ENCODE measurements at regions not wholly inside any gene's neighbourhood (a gene's known extent, or its start where the extent isn't known, plus 50 kb on each side); places are given as distances from the start of the nearest gene placed in this dataset.

DNA sequence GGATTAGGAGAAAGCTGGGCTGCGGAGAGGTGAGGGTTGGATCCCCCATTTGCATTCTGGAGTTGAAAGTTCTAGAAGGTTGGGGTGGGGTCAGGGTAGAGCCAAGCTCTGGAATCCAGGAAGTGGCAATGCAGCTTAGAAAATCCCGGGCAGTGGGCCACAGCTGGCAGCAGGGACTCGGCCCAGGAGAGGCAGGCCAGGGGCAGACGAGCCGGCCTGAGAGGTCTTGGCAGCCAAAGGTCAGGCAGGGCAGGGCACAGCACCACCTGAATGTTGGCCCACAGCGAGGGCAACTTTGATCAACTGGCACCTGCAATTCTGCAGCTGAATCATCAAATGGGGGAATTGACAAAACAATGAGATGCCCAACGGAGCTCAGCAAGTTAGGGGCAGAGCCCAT is 139.2 kb downstream of the INHBB start:
- Histone ChIP-seq H2BK20ac (ENCODE audit: low read depth, low read length, poor library complexity, severe bottlenecking) (no peak overlapping the region), H2BK120ac (ENCODE audit: low read depth, low read length, poor library complexity, severe bottlenecking) (no peak overlapping the region), H3T11ph (ENCODE audit: low read length) (no peak overlapping the region), H4K8ac (replicated peaks; ENCODE audit: insufficient read length, low read depth, low read length) (no peak overlapping the region), H3K9me3 (ENCODE audit: control insufficient read depth, low read depth, low read length) (no peaks in the 10 kb centered on the region), H3K23ac (ENCODE audit: insufficient read length, low read depth, low read length) (no peak overlapping the region), H2AK5ac (ENCODE audit: insufficient read length, low read length) (no peak overlapping the region), H3K23me2 (ENCODE audit: insufficient read length, low read depth, low read length, poor library complexity, severe bottlenecking) (no peaks in the 10 kb centered on the region), H3K9ac (ENCODE audit: extremely low read depth, insufficient read length, low read length) (no peak overlapping the region), H3K4me1 (ENCODE audit: insufficient read depth, low read length) (no peaks in the 10 kb centered on the region), H4K20me1 (ENCODE audit: control insufficient read depth, insufficient read depth, insufficient read length) (no peaks in the 10 kb centered on the region), H3K56ac (ENCODE audit: insufficient read length, low read depth, low read length) (no peak overlapping the region), H3K4me2 (ENCODE audit: insufficient read depth, insufficient read length, low read length) (no peak overlapping the region), H3K27me3 (ENCODE audit: insufficient read depth, low read length) (no peaks in the 10 kb centered on the region; the same call in 1 of the 2 replicates), H2BK15ac (ENCODE audit: low read depth, low read length) (no peak overlapping the region), H3K14ac (ENCODE audit: insufficient read depth, low read length) (no peak overlapping the region), H4K5ac (ENCODE audit: insufficient read length, low read depth, low read length) (no peak overlapping the region), H2BK5ac (ENCODE audit: insufficient read length, low read length) (no peak overlapping the region), H3K27ac (ENCODE audit: insufficient read length, low read depth, low read length) (no peak overlapping the region), H4K91ac (ENCODE audit: insufficient read length, low read depth, low read length) (no peak overlapping the region), H2AFZ (ENCODE audit: low read length) (no peak overlapping the region), H3K18ac (ENCODE audit: insufficient read length, low read depth, low read length) (no peak overlapping the region), H2BK12ac (ENCODE audit: insufficient read length, low read depth, low read length) (no peak overlapping the region), H3K4ac (ENCODE audit: low read depth, low read length) (no peak overlapping the region), H3K79me1 (ENCODE audit: insufficient read depth, low read depth, low read length, poor library complexity, severe bottlenecking) (no peaks in the 10 kb centered on the region), H3K79me2 (ENCODE audit: insufficient read depth, low read length) (no peaks in the 10 kb centered on the region)
- Mint-ChIP-seq H3K4me3 (no peak overlapping the region), H3K4me1 (peaks cover 0 to 4% of the 10 kb centered on the region in 2 experiments; a peak in 2 of 4 replicates), H3K36me3 (ENCODE audit: insufficient read depth in 1 of 3, low read depth in 3 of 3) (no peaks in the 10 kb centered on the region), H3K9me3 (no peaks in the 10 kb centered on the region; a peak in 2 of 5 replicates), H3K27me3 (ENCODE audit: low read depth) (peaks cover 100% of the 10 kb centered on the region), H3K27ac (no peak overlapping the region)
- TF ChIP-seq, protein P1, sequence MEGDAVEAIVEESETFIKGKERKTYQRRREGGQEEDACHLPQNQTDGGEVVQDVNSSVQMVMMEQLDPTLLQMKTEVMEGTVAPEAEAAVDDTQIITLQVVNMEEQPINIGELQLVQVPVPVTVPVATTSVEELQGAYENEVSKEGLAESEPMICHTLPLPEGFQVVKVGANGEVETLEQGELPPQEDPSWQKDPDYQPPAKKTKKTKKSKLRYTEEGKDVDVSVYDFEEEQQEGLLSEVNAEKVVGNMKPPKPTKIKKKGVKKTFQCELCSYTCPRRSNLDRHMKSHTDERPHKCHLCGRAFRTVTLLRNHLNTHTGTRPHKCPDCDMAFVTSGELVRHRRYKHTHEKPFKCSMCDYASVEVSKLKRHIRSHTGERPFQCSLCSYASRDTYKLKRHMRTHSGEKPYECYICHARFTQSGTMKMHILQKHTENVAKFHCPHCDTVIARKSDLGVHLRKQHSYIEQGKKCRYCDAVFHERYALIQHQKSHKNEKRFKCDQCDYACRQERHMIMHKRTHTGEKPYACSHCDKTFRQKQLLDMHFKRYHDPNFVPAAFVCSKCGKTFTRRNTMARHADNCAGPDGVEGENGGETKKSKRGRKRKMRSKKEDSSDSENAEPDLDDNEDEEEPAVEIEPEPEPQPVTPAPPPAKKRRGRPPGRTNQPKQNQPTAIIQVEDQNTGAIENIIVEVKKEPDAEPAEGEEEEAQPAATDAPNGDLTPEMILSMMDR (conservative IDR thresholded peaks at IDR 0.05) = no peak
- WGBS (ENCODE audit: extremely low coverage, insufficient read length, low lambda C conversion rate) = no CpG with 5 or more reads among the region's 7 CpGs
- no peak for DNase-seq

All from H9 (cell line).